Activated CD4-positive, alpha-beta T cell treated with anti-CD3 and anti-CD28 coated beads for 36 hours (primary cell): ENCODE measurements at regions not wholly inside any gene's neighbourhood (a gene's known extent, or its start where the extent isn't known, plus 50 kb on each side); places are given as distances from the start of the nearest gene placed in this dataset.

Source experiments
- ATAC-seq: fragments of 200-7000 bp; cut with Tn5 transposase; one replicate; pipeline ENCODE4 v1.10.0; 2021; ENCODE audit warnings: mild to moderate bottlenecking, moderate library complexity
- CTCF ChIA-PET: fragments of 350-600 bp; sonication (Branson Sonifier 250); formaldehyde crosslinking; loops from one replicate; lab custom pipeline; 2021; ENCODE audit warnings: antibody characterized with exemption; lab: Charles Lee
- POLR2A ChIA-PET: fragments of 350-600 bp; sonication (Branson Sonifier 250); formaldehyde crosslinking; loops from one replicate; lab custom pipeline; 2021; ENCODE audit warnings: antibody characterized with exemption, inconsistent platforms; lab: Charles Lee
- DNase-seq: peaks from one replicate; pipeline ENCODE4 v3.0.0-alpha.2; 2020
- H3K27ac Mint-ChIP-seq: one replicate; pipeline ENCODE4 v1.8.0; 2021; ENCODE audit warnings: mixed read lengths
- H3K27me3 Mint-ChIP-seq: one replicate; pipeline ENCODE4 v1.8.0; 2021; ENCODE audit warnings: mixed read lengths
- H3K36me3 Mint-ChIP-seq: one replicate; pipeline ENCODE4 v1.8.0; 2021; ENCODE audit warnings: low read depth, mixed read lengths
- H3K4me1 Mint-ChIP-seq: one replicate; pipeline ENCODE4 v1.8.0; 2021; ENCODE audit warnings: mixed read lengths
- H3K4me3 Mint-ChIP-seq: one replicate; pipeline ENCODE4 v1.8.0; 2021; ENCODE audit warnings: mild to moderate bottlenecking, moderate library complexity, mixed read lengths
- H3K9me3 Mint-ChIP-seq: one replicate; pipeline ENCODE4 v1.8.0; 2021; ENCODE audit warnings: low read depth, mixed read lengths
- intact Hi-C, 2 experiments: fragments of 100-400 bp; cut with DNase I in 1 of 2; cut with micrococcal nuclease in 1 of 2; formaldehyde crosslinking; loops; one replicate each; pipeline versions ENCODE4 v1.14.2 to v1.15.1; 2022 to 2024; cut with DNase I, micrococcal nuclease

DNA sequence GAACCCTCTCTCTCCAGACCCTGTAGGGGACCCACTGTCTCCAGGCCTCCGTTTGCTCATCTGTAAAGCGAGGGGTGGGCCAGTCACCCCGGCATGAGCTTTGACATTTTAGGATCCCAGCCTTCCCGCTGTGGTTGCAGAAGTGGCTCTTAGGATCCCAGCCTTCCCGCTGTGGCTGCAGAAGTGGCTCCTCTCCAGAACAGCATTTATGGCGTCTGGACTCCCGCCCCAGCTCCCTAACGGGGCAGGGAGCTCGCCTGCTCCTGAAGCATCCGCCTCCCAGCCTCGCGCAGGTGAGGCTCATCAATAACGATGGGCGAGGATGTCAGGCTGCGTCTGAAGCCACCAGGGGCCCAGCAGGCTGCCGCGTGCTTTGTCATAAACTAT is 222.3 kb upstream of the TNRC6C start:
- intact Hi-C loops = no loop called here
- Mint-ChIP-seq H3K4me3 (no peak overlapping the region), H3K36me3 (no peaks in the 10 kb centered on the region), H3K27me3 (peaks cover 8% of the 10 kb centered on the region), H3K4me1 (peaks cover 3% of the 10 kb centered on the region), H3K9me3 (peaks cover 8% of the 10 kb centered on the region), H3K27ac (no peak overlapping the region)
- ATAC-seq (no peak), DNase-seq (no peak)
- POLR2A ChIA-PET = no interaction called here
- CTCF ChIA-PET = interaction anchor here (0.7 kb wide), 2 partner anchors 22 to 686 kb away, joined by 3 to 5 read pairs; no protein-coding TSS in a partner anchor

DNA sequence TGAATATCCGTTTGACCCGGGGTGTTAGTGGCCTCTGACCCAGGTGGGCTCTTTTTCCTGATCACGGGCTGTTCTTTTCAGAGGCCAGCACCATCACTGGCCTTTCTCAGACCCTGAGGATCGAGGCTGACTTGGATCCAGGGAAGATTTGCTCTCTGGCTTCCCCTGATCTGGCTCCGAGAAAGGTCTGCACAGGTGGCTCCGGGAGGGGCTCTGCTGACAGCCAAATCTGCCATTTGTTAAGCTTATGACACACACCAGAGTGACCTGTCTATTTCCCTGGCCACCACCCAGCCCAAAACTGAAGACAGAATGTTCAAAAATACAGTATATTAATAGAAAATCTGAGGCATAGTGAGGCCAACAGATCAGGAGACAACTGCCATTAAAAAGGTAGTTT is 221.8 kb upstream of the TNRC6C start:
- Mint-ChIP-seq H3K4me1 (peaks cover 3% of the 10 kb centered on the region), H3K4me3 (no peak overlapping the region), H3K27ac (no peak overlapping the region), H3K36me3 (no peaks in the 10 kb centered on the region), H3K27me3 (peaks cover 8% of the 10 kb centered on the region), H3K9me3 (peaks cover 8% of the 10 kb centered on the region)
- DNase-seq (no peak), ATAC-seq (no peak)
- POLR2A ChIA-PET = no interaction called here
- CTCF ChIA-PET = interaction anchor here (0.7 kb wide), 3 partner anchors 22 to 686 kb away, joined by 3 to 5 read pairs (median 3); no protein-coding TSS in a partner anchor
- intact Hi-C loops = no loop called here

GRCh38 chr17:77737442-77738265 is 220.8 kb upstream of the TNRC6C start:
- intact Hi-C loops = no loop called here
- Mint-ChIP-seq H3K27me3 (peaks cover 7% of the 10 kb centered on the region), H3K27ac (no peak overlapping the region), H3K9me3 (peaks cover 7% of the 10 kb centered on the region), H3K4me3 (no peak overlapping the region), H3K4me1 (peaks cover 3% of the 10 kb centered on the region), H3K36me3 (no peaks in the 10 kb centered on the region)
- ChIA-PET CTCF (interaction anchor here (0.7 kb wide), 2 partner anchors 156 to 161 kb away, joined by 3 read pairs; no protein-coding TSS in a partner anchor), POLR2A (no interaction called here)
- ATAC-seq = no peak
- DNase-seq = no peak

DNA sequence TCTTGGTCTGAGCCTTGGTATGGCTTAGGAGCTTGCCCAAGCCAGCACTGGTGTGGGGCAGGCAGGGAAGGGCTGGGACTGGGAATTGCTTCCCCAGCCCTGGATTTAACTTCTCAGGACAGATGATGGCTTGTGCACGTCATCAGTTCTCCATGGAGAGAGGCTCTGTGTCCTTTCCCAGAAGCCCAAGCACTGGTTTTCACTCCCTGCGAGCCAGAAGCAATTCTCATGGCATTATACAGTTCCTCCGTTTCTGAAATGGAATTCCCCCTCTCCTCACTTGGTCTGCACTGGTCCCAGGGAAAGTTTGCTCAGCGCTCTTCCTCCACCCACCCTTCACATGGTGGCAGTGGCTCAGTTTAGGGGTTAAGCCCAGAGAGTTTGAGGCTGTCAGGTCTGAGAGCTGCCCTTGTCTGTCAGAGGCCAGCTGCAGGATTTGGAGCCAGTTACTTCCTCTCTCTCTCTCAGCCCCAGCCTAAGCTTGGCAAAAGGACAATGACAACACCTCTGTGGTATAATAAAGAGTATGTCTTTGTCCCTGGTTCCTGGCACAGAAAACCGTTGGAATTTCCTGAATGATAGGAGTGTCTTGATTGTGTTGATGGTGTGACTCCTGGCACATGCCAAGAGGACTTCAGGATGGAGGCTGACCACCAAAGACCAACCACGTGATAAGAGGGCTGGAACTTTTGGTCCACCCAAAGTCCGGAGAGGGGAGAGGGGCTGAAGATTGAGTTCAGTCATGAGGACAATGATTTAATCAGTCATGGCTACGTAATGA is 219.6 kb upstream of the TNRC6C start:
- peaks cover 2% of the 10 kb centered on the region for H3K27me3 Mint-ChIP-seq
- ATAC-seq = no peak
- ChIA-PET POLR2A (no interaction called here), CTCF (interaction anchor here (0.7 kb wide), 1 partner anchor 162 kb away, joined by 3 read pairs; no protein-coding TSS in a partner anchor)
- intact Hi-C loops = no loop called here
- H3K36me3 Mint-ChIP-seq = no peaks in the 10 kb centered on the region
- DNase-seq = no peak
- no peak overlapping the region for H3K4me3 Mint-ChIP-seq
- H3K9me3 Mint-ChIP-seq = no peaks in the 10 kb centered on the region
- peaks cover 3% of the 10 kb centered on the region for H3K4me1 Mint-ChIP-seq
- H3K27ac Mint-ChIP-seq = no peak overlapping the region

DNA sequence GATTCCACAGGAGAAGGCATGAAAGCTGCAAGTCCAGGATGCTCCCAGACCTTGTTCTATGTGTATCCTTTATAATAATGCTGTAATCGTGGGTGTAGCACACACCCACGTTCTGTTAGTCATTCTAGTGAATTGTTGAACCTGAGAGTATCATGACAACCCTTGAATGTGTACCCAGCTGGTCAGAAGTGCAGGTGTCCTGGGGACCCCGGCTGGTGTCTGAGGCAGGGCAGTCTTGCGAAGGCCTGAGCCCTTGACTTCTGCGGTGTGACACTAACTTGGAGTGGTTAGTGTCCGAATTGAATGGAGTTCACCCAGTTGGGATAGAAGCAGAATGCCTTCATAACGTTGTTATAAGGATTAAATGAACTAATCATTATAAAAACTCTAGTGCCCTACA is 218.0 kb upstream of the TNRC6C start:
- intact Hi-C loops = loop anchor here (5.0 kb wide), 2 partner anchors 198 to 308 kb away; no protein-coding TSS in a partner anchor
- no peaks in the 10 kb centered on the region for H3K36me3 Mint-ChIP-seq
- H3K27ac Mint-ChIP-seq = no peak overlapping the region
- H3K9me3 Mint-ChIP-seq = no peaks in the 10 kb centered on the region
- CTCF ChIA-PET = interaction anchor here (0.6 to 2.1 kb wide), 9 partner anchors 17 to 391 kb away, joined by 3 to 5 read pairs (median 3); no protein-coding TSS in a partner anchor
- peaks cover 2% of the 10 kb centered on the region for H3K27me3 Mint-ChIP-seq
- ATAC-seq (no peak), DNase-seq (no peak)
- peaks cover 3% of the 10 kb centered on the region for H3K4me1 Mint-ChIP-seq
- H3K4me3 Mint-ChIP-seq = no peak overlapping the region
- POLR2A ChIA-PET = no interaction called here

- H3K27ac Mint-ChIP-seq = no peak overlapping the region
- peaks cover 3% of the 10 kb centered on the region for H3K4me1 Mint-ChIP-seq
- peaks cover 2% of the 10 kb centered on the region for H3K27me3 Mint-ChIP-seq
- H3K4me3 Mint-ChIP-seq = no peak overlapping the region
- POLR2A ChIA-PET = no interaction called here
- intact Hi-C loops = loop anchor here (1.0 to 5.0 kb wide), 3 partner anchors 199 to 309 kb away; no protein-coding TSS in a partner anchor
- no peak for ATAC-seq
- CTCF ChIA-PET = interaction anchor here (0.6 to 2.1 kb wide), 7 partner anchors 77 to 392 kb away, joined by 3 to 5 read pairs (median 3); no protein-coding TSS in a partner anchor
- DNase-seq = peak; percentile 76
- H3K9me3 Mint-ChIP-seq = no peaks in the 10 kb centered on the region
- no peaks in the 10 kb centered on the region for H3K36me3 Mint-ChIP-seq
Measured at GRCh38 chr17:77741109-77741508, 217.4 kb upstream of the TNRC6C start.

GRCh38 chr17:77742579-77742978 is 215.9 kb upstream of the TNRC6C start:
- ChIA-PET CTCF (interaction anchor here (0.6 to 1.7 kb wide), 3 partner anchors 89 to 320 kb away, joined by 3 to 5 read pairs (median 3); no protein-coding TSS in a partner anchor), POLR2A (no interaction called here)
- no peak for DNase-seq
- Mint-ChIP-seq H3K36me3 (no peaks in the 10 kb centered on the region), H3K4me1 (peaks cover 3% of the 10 kb centered on the region), H3K27ac (no peak overlapping the region), H3K4me3 (no peak overlapping the region), H3K9me3 (no peaks in the 10 kb centered on the region), H3K27me3 (peaks cover 2% of the 10 kb centered on the region)
- ATAC-seq = no peak
- intact Hi-C loops = loop anchor here (5.0 kb wide), 2 partner anchors 200 to 310 kb away; no protein-coding TSS in a partner anchor

DNA sequence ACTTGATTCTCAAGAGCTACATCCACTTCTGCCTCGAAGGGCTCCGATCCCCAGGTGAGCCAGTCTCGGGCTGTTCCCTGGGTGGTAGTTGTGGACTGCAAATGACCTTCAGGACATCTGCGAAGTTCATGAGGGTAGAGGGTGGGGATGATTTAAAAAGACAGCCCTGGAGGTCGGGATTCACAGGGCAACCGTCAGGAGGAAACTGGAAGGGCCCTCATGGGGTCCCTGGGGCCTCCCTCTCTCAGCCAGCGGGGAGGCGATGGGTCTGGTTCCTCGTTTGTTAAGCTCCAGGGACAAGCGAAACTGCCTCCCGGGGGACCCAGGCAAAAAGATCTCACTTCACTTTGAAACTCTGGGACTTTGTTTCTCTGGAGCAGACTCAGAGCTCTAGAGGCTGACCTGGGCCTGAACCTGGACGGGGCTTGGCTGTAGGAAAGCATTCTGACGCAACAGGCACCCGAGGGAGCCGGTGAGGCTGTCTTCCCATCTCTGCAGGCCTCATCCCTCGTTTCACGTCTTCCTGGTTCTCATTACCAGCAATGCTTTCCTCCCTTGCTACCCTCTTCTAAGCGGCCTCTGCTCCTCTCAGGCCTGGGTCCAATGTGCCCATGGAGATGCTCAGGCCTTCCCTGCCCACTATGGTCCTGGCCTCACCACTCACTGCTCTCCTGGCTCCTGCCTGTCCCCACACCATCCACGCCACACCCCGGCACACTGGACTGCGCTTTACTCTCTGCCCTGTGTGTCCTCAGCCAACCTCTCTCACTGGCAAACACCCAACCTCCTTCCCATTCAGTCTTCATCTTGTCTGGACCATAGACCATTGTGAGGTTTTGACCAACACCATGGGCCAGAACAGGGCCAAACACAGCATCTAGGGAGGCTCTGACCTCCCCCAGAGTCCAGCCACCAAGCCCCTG is 214.2 kb upstream of the TNRC6C start:
- POLR2A ChIA-PET = no interaction called here
- Mint-ChIP-seq H3K4me3 (no peak overlapping the region), H3K27ac (no peak overlapping the region), H3K36me3 (no peaks in the 10 kb centered on the region), H3K27me3 (no peaks in the 10 kb centered on the region), H3K9me3 (no peaks in the 10 kb centered on the region), H3K4me1 (peaks cover 3% of the 10 kb centered on the region)
- intact Hi-C loops = loop anchor here (5.0 kb wide), 2 partner anchors 202 to 312 kb away; no protein-coding TSS in a partner anchor
- ATAC-seq (no peak), DNase-seq (no peak)
- CTCF ChIA-PET = interaction anchor here (0.6 to 1.7 kb wide), 3 partner anchors 11 to 318 kb away, joined by 3 to 5 read pairs (median 3); no protein-coding TSS in a partner anchor

- ATAC-seq (no peak), DNase-seq (no peak)
- H3K36me3 Mint-ChIP-seq = no peaks in the 10 kb centered on the region
- no peak overlapping the region for H3K27ac Mint-ChIP-seq
- H3K9me3 Mint-ChIP-seq = no peaks in the 10 kb centered on the region
- no peaks in the 10 kb centered on the region for H3K27me3 Mint-ChIP-seq
- ChIA-PET CTCF (no interaction called here), POLR2A (no interaction called here)
- intact Hi-C loops = no loop called here
- H3K4me3 Mint-ChIP-seq = no peak overlapping the region
- H3K4me1 Mint-ChIP-seq = peaks cover 3% of the 10 kb centered on the region
Measured at GRCh38 chr17:77745702-77746101, 212.8 kb upstream of the TNRC6C start.

GRCh38 chr17:77746393-77746792 is 212.1 kb upstream of the TNRC6C start:
- no peaks in the 10 kb centered on the region for H3K4me1 Mint-ChIP-seq
- CTCF ChIA-PET = interaction anchor here (1.0 kb wide), 1 partner anchor 204 kb away, joined by 3 read pairs; no protein-coding TSS in a partner anchor
- intact Hi-C loops = no loop called here
- no peaks in the 10 kb centered on the region for H3K9me3 Mint-ChIP-seq
- H3K27ac Mint-ChIP-seq = no peak overlapping the region
- POLR2A ChIA-PET = no interaction called here
- no peak overlapping the region for H3K4me3 Mint-ChIP-seq
- H3K27me3 Mint-ChIP-seq = no peaks in the 10 kb centered on the region
- DNase-seq = no peak
- ATAC-seq = no peak
- H3K36me3 Mint-ChIP-seq = no peaks in the 10 kb centered on the region
